ENCODE measurements at regions not wholly inside any gene's neighbourhood (a gene's known extent, or its start where the extent isn't known, plus 50 kb on each side); places are given as distances from the start of the nearest gene placed in this dataset.

- TF ChIP-seq RAD21 (IDR thresholded peaks at IDR 0.05; ENCODE audit: low read length) (no peak), CTCF (IDR thresholded peaks at IDR 0.05) (no peak), MXI1 (IDR thresholded peaks at IDR 0.05; ENCODE audit: low read depth, low read length) (no peak), REST (IDR thresholded peaks at IDR 0.05; ENCODE audit: low read depth, low read length) (no peak), ZBTB33 (IDR thresholded peaks at IDR 0.05; ENCODE audit: borderline replicate concordance, low read depth) (no peak), USF2 (IDR thresholded peaks at IDR 0.05; ENCODE audit: borderline replicate concordance, low read depth, low read length) (no peak), GABPA (IDR thresholded peaks at IDR 0.05; ENCODE audit: low read depth) (no peak), RXRA (IDR thresholded peaks at IDR 0.05; ENCODE audit: borderline replicate concordance, low read depth) (no peak), POLR2AphosphoS5 (IDR thresholded peaks at IDR 0.05; ENCODE audit: low read depth, low read length) (no peak)
Measured at GRCh38 chrX:40329616-40330015, 231.9 kb upstream of the BCOR start.

Data from SK-N-SH (cell line).